ENCODE measurements at regions not wholly inside any gene's neighbourhood (a gene's known extent, or its start where the extent isn't known, plus 50 kb on each side); places are given as distances from the start of the nearest gene placed in this dataset.

DNA sequence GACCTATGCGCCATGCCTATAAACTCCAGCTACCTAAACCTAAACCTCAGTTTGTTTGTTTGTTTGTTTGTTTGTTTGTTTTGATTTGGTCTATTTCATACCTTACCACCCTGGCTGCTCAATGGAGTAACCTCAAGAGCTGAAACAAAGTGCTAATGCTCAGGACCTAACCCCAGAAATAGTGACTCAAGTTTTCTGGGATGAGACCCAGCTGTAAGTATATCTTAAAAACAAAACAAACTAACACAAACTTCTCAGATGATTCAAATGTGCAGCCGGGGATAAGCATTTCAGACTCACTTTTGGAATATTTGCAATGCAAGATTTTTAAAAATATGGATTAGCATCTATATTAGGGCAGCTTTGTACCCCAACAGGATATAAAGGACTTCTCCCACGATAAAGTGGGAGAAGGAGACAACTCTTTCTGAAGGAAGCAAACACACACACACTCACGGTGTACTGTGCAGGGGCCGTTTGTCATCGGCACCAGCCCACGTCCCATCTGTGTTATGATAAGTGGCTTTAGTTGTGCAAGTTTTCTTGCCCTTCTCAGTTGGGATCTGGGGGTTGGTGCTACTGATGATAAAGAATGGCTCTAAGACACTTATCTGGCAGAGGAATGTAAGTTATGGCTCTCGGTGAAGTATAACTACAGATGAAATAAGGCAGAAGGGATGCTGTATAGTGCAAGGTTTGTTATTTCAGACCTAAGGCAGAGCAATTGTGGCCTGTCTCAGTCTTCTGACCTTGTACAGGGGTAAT is 516.7 kb upstream of the TMEM132C start:
- TF ChIP-seq, protein P1, sequence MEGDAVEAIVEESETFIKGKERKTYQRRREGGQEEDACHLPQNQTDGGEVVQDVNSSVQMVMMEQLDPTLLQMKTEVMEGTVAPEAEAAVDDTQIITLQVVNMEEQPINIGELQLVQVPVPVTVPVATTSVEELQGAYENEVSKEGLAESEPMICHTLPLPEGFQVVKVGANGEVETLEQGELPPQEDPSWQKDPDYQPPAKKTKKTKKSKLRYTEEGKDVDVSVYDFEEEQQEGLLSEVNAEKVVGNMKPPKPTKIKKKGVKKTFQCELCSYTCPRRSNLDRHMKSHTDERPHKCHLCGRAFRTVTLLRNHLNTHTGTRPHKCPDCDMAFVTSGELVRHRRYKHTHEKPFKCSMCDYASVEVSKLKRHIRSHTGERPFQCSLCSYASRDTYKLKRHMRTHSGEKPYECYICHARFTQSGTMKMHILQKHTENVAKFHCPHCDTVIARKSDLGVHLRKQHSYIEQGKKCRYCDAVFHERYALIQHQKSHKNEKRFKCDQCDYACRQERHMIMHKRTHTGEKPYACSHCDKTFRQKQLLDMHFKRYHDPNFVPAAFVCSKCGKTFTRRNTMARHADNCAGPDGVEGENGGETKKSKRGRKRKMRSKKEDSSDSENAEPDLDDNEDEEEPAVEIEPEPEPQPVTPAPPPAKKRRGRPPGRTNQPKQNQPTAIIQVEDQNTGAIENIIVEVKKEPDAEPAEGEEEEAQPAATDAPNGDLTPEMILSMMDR (IDR thresholded peaks at IDR 0.05; ENCODE audit: extremely low read depth in 1 of 2, insufficient read depth in 1 of 2, low read depth in 1 of 2, low read length in 2 of 2): no peak
- no peak for TF ChIP-seq POLR2AphosphoS5 (IDR thresholded peaks at IDR 0.05; ENCODE audit: insufficient read depth, low read depth, low read length)
- TF ChIP-seq POLR2A (IDR thresholded peaks at IDR 0.05; ENCODE audit: low read depth, low read length): no peak
- no peak for TF ChIP-seq EZH2 (IDR thresholded peaks at IDR 0.05; ENCODE audit: borderline replicate concordance, low read depth, low read length, severe bottlenecking)
- TF ChIP-seq JUN (IDR thresholded peaks at IDR 0.05; ENCODE audit: borderline replicate concordance, insufficient read depth, insufficient read length, low read depth): no peak
- TF ChIP-seq FOS (IDR thresholded peaks at IDR 0.05; ENCODE audit: borderline replicate concordance, insufficient read depth, low read length): no peak
- TF ChIP-seq MAX (IDR thresholded peaks at IDR 0.05; ENCODE audit: insufficient read depth, insufficient read length): no peak
- TF ChIP-seq MYC (IDR thresholded peaks at IDR 0.05; ENCODE audit: low read depth, low read length): no peak

Measured in endothelial cell of umbilical vein (primary cell).